CD4-positive, alpha-beta T cell treated with Interferon gamma for 1 hour (primary cell): ENCODE measurements at regions not wholly inside any gene's neighbourhood (a gene's known extent, or its start where the extent isn't known, plus 50 kb on each side); places are given as distances from the start of the nearest gene placed in this dataset.

ENCODE experiments used
- DNase-seq: peaks from one replicate; pipeline ENCODE4 v3.0.0-alpha.2; 2020

DNA sequence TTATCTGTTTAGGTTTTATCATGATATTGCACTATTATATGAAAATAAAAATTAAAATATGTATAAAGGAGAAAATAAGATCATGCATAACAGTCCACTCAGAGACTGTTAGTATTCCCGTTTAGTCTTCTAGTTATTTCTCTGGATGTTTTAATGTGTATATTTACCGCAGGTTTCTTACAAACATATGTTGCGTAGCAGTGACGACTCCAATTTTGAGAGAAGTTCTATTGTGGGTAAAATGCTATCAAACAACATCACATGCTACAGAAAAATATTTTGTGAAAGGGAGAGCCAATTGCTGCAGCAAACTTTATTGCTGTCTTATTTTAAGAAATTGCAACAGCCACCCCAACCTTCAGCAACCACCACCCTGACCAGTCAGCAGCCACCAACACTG lies 72.4 kb upstream of the NXT1 start:
- DNase-seq: no peak

DNA sequence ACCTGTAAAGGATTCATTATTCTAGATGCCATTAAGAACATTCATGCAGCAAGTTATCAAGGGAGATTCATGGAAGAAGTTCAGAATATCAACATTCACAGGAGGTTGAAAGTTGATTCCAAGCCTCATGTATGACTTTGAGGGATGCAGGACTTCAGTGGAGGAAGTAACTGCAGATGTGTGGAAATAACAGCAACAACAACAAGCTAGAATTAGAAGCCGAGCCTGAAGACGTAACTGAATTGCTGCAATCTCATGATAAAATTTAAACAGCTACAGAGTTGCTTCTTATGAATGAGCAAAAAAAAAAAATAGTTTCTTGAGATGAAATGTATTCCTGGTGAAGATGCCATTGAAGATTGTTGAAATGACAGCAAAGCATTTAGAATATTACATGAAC lies 73.3 kb upstream of the NXT1 start:
- no peak for DNase-seq

DNA sequence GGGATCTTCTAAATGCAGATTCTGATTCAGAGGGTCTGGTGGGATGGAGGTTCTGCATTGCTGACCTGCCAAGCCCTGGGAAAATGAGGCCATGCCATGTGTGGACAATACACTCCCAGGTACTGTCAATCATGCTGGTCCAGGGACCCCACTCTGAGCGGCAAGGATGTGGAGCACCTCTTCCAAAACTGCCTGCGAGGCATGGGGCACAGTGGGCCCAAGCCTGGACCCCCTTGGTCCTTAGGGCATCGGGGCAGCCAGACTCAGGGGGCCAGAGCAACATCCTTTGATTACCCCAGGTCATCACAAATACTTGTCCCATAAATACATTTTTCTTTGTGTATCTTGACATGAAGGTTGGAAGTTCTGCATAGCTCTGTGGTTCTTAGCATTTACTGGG lies 76.8 kb upstream of the NXT1 start:
- DNase-seq: no peak

DNA sequence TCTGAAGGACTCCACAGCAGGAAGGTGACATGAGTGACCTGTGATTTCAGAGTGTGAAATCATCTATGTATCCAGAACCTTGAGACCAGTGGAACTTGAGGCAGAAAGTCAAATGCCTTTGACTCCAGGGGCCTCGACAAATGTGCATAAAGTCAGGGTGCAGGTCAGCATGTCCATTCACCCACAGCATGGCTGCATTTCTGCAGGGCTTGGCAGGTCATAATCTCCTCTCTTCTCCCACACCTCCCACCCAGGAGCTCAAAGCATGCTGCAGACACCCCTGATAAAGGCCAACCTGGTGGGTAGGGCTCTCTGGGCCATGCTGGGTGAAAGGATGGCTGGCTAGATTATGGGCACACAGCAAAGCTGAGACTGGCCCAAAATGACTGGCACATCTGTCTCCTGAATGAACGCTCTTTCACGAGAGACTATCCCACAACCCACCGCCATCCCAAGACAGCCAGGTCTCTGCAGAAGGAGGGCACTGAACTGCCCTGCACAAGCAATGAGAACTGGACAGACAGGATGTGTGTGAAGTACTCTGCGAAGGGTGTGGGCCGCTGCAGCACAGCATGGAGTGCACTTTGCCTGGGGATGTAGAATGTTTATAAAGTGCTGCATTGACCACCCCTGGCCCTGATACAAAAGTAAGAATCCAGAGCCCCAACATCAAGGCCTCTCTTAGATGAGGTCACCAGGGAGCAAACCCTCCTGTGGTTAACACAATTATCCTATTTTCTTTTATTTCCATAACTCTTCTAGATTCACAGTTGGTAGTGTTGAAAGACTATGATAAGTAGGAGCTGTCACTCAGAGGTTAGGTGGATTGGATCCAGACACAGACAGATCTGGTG lies 78.2 kb upstream of the NXT1 start:
- DNase-seq: no peak

DNA sequence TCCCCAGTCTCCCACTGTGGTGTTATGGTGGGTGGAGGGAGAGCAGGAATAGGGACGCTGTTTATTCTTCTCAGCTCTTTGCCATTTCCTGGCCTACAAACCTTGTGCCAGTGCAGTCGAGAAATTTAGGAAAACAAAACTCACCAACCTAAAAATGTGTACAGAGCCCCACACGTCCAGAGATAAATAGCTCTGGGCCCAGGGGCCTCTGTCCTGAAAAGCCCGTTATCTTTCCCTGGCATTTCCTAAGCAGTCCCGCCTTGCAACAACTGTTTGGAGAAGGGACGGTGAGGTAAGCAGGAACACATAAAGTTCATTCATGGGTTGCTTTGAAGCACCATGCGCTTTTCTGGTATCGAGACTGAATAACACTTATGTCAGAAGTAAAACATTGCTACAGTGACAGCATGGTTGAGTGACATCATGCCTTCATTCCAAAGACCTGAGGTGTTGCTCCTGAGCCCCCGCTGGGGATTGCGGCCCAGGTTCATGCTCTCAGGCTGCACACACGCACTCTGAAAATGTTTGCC lies 80.1 kb upstream of the NXT1 start:
- no peak for DNase-seq

DNA sequence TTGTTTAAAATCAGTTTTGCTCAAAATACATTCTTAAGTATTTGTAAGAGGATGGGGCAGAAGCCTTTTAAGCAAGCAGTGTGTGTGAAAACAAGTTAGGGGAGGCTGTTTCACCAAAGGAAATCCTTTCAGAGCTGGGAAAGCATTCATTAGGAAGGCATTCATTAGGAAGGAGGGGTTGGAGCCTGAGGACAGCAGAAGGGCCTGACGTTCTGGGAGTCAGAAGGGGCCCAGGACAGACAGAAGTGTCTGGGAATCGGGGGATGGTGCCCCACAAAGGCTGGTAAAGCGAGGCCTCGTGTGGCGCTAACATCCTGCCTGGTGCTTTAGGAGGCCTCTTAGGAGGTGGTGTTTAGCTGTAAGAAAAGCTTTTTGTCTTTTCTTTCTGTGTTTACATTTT lies 80.6 kb upstream of the NXT1 start:
- no peak for DNase-seq

DNA sequence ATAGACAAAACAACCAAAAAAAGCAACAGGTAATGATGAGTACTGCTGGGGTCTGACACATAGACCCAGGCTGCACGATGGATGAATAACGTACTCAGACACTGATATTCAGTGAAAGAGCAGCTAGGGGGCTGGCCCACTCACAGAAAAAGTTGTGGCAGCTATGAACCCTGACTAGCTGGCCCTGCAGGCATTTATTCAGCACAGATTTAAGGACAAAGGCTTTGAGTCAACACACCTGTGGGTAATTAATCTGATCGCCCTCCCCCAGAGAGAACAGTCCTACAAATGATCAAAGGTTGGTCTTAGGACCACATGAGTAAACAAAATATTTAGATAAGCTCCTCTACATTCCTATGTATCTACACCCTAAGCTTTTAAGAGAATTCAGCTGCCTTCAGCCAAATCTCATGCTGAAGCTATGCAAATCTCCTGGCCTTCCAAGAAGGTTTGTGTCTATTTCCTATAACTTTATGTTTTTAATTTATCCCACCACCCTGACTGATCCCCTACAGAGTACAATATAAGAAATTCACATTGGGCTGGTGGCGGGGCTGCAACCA lies 81.7 kb upstream of the NXT1 start:
- DNase-seq: no peak

DNA sequence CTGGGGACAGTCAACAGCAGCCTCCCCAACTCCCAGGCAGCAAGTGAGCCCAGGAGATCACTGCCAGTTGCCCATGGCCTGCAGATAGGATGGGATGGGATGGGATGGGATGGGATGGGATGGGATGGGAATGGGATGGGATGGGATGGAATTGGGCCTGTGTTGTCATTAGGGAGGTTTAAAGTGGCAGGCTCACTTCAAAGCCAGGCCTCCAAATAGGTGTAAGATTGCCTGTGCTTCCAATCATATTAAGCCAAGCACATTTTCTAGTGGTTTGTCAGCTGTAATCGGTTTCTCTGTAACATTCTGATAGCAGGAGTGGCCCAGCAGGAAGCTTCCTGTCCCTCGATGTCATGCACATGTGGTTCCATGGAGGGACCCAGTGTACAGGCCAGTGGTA lies 82.7 kb upstream of the NXT1 start:
- no peak for DNase-seq

DNA sequence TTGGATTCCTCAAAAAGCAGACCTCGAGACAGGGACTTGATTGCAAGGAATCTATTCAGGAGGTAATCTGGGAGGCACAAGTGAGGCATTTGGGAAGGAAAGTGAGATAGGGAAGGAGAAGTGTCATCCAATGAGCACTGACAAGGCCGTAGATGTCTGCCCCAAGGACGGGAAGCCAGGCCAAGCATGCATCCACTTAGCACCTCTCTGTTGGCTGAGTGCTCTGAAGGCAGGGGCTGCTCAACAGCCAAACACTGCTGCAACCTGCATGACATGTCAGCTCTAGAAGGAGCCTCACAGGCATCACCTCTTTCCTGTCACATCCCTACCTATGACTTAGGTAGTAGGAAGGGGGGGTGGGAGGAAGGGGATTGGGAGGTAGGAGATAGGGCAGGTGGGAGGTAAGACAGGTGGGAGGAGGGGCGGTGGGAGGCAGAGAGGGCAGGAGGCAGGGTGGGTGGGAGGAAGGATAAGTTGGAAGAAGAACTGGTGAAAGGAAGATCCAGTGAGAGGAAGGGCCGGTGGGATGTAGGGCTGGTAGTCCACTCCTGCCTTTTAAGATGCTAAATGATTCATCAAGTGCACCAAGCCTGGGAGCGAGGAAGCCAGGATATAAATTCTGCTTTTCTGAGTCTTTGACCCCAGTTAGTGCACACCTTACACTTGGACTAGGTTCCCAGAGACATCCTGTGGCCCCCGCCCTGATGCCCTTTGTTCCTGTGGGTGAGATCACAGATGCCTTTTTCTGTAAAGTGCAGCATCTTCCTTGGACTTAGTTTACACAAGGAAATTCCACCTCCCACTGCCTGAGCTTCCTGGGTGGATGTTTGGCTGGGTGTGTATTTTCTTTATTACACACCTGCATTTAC lies 83.8 kb upstream of the NXT1 start:
- DNase-seq: no peak

DNA sequence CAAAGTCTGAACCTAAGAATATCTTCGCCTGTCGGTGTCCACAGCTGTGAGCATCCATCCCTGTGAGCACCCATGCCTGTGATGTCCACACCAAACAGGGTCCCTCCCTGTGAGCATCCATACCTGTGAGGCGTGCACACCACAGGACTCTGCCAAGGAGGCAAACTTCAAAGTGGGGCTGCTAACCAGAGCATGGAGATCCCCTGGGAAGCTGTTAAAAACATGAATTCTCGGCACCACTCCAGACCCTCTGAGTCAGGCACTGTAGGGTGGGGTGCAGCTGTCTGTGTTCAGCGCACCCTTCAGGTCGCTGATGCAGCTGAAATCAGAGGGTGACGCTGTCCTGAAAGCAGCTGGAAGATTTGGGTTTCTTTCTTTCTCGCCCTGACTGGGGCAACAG lies 85.4 kb upstream of the NXT1 start:
- DNase-seq: no peak

DNA sequence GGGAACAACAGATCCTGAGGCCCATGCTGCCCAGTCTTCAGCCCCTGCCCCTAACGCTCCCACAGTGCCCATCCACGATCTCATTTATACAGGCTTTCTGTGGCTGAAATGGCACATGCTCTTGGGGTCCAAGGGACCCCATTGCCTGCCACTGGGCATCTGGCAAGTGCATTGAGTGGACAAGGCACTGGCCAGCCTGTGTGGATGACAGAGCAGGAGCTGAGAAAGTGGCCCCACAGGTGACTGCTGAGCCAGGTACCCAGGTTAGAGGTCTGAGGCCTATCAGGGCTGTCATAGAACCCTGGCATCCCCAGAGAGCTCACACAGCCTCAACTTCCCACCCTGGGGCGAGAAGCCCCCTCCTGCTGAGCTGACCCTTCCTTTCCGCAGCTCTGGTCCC lies 86.0 kb upstream of the NXT1 start:
- no peak for DNase-seq

DNA sequence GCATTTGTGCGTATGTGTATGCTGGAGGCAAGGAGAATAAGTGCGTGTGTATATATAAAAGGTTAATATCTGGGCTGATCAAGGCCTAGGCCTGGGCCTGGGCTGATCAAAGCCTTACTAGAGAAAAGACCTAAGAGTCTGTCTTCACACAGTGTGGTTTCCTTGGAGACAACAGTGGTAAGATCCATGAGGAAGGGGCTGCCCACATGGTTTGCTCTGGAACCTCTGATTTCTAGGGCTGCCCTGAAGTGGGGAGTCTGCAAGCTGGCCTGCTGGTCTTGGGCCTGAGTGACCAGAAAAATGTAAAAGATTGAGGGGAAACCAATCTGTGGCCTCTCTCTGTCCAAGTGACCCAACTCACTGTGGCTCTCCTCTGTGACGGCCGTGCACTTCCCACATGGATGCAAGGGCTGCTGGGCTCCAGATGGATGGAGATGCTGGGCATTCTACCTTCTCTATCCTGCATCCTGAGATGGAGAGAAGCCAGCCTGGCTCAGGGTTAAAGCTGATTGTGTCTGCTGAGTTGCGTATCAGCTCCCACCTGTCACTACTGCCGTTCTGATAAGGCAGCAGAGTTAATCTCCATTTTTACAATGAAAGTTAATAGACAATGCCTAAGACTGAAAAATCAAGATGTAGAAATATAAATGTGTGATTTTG lies 90.3 kb upstream of the NXT1 start:
- DNase-seq: no peak

DNA sequence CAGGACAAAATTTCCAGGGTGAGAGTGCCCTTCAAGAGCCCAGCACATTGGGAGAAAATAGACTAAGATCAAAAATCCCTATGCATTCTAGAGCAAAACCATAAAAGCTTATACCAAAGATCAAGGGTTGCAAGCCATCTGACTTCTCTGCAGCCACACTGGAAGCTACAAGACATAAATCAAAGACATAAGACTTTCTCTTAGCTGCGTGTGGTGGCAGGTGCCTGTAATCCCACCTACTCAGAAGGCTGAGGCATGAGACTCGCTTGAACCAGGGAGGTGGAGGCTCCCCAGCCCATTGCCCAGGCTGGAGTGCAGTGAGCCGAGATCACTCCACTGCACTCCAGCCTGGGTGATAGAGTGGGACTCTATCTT lies 91.9 kb upstream of the NXT1 start:
- DNase-seq: no peak

DNA sequence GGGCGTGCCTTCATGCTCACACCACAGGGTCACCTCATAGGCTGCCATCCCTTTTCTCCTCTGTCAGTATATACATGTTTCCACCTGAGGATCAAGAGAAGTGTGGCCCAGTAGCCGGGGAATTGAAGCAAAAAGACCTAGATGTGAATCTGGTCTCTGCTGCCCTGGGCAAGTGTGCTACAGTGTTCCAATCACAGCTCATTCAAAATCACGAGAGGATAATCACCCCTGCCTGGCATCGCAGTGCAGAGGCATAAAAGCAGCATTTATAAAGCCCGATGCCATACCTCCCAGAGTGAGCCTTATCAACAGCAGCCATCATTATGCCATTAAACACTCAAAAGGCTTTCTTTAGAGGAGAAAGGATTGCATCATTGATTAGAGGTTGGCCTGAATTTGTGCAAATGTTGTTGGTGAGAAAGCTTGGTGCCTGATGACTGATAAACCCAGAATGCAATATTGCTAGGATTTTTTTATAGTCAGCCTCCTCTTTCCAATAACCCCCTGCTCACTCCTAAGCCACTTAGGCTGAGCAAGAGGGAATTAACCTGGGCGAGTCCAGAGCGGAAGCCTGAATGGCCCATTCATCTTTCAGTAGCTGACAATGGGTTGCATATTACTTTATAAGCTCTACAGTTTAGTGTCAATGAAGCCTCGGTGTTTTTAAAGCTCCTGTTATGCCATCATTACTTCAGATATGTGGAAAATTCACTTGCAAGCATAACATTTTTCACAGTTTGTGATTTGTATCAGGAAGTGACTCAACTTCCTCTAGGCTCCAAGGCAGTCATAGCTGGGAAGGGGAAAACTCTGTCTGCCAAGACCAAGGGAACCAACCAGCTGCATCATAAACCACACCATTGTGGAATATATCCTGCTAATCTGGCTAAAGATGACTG lies 92.5 kb upstream of the NXT1 start:
- DNase-seq: peak; percentile 4

DNA sequence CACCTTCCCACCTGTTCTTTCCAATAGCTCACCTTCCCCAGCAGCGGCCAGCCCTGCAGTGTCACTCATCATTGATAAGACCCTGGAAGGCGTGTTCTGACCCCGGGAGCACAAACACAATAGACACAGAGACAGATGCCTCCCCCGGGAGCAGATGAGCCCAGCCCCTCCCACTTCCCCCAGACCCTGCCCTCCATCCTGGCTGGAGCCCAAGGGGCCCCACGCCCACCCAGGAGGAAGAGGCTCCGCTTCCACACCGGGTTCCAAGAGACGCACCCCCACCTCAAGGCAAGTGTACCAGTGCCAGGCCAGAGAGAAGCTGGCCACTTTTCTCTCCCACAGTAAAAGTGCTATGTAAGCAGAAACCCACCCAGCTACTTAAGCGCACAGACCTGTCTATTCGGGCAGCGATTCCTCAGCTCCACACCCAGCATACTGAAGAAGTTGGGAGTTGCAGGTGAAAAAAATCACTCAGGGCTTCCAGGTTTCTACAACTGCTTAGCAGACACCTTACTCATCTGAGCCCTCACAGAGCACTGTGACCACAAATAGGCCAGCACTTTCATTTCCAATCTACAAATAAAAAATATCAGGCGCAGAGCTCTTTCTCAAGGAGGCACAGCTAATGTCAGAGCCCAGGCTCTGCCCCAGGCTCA lies 93.4 kb upstream of the NXT1 start:
- DNase-seq: no peak

DNA sequence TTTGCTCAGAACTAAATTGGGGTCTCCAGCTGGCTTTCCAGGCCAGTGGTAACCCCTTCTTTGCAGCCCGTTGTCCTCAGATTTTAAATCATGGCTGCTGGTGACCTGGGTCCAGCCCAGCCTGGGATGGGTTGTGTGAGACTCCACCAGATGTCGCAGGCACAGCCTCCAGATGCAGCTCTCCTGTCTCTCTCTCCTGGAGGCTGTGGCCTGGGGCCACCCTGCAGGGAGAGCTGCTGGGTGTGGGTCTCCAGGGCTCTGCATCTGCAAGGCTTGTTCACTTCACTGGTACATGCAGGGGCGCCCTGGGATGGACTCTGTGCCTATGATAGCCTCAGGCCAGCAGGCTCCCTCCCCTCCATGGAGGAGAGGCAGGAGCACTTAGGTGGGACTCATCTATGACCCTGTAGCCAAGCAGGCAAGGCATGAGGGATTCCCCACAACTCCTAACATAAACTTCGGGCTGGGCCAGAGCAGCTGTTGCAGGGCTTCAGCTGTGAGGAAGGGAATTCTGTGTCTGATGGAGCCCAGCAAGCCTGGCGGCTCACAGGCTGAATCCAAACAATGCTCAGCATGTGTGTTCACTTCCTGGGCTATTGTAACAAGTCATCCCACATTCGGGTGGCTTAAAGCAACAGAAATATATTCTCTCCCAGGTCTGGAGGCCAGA lies 94.7 kb upstream of the NXT1 start:
- no peak for DNase-seq

DNA sequence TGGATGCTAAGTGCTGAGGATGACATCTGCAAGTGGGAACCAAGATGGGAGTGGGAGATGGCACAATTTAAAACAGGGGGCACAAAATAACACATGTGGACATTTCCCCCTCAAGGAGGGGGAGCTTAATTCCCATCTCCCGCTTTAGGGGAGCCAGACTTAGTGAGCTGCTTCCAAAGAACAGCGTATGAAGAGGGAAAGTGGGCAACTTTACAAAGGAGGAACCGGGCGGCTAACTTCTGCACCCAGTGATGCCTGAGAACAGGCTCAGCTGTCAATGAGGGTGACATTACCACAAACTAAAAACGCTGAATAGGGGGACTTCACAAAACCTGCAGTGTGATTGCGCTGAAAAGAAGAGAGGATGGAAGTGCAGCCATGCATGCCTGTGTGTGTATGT lies 95.5 kb upstream of the NXT1 start:
- DNase-seq: no peak

DNA sequence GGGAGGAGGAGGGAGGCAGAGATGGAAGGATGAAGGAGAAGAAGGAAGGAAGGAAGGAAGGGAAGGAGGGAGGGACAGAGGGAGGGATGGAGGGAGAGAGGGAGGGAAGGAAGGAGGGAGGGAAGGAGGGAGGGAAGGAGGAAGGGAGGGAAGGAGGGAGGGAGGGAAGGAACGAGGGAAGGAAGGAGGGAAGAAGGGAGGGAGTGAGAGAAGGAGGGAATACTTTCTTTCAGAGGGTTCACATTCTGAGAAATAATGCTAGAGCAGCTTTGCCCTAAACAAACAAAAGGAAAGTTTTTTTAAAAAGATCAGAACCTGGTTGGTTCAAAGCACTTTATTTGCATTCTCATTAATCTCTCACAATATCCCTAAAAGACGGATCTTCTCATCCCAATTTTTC lies 96.1 kb upstream of the NXT1 start:
- DNase-seq: no peak

DNA sequence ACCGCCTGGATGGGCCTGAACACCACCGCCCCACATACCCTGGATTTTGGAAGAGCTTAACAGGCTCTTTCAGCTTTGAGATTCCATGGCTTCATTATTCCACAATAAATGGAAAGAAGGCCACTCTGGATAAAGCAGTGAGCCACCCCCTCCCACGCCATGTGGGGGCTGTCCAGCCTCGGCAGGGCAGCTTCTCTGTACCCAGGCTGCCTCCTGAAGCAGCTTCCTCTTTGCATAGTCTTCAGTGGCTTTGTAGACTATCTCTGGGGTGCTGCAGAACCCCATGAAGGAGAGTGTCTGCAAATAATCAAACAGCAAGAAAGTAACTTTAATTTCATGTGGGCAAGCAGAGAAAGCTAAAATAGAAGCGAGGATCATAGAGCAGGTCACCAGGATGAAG lies 96.6 kb upstream of the NXT1 start:
- no peak for DNase-seq

DNA sequence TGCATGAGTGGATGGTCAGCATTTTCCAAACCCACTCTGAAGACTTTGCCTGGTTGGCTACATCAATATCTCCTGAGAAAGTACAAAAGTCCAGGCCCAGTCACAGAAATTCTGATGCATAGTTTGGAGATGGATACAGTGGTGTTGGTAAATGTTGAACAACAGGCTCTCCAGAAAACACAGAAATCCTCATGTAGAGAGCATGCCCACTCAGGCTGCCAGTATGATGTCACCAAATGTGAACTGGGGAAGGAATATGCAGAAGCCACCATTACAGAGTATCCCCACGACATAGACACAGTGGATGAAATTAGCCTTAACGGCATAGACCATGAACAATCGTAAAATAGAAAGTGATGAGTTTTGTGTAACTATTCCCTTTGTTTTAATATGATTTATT lies 97.1 kb upstream of the NXT1 start:
- no peak for DNase-seq

DNA sequence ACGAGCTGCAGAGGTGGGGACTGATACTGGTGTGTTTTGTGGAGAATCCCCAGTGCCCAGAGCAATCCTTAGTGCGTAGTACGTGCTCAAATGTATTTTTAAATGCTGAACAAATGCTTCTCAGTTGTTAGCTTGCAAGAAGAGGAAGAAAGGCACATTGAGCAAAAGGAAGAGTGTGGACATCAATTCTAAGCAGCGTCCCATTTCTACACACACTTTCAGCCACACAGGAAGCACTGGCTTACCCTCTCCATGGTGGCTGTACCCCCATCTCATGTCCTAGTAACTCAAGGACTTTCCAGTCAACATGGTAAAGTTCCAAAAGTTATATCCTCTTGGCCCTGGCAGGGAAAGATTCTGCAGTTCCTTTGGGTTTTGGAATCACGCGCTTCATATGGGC lies 98.8 kb upstream of the NXT1 start:
- DNase-seq: no peak
